ENCODE measurements at regions not wholly inside any gene's neighbourhood (a gene's known extent, or its start where the extent isn't known, plus 50 kb on each side); places are given as distances from the start of the nearest gene placed in this dataset.

DNA sequence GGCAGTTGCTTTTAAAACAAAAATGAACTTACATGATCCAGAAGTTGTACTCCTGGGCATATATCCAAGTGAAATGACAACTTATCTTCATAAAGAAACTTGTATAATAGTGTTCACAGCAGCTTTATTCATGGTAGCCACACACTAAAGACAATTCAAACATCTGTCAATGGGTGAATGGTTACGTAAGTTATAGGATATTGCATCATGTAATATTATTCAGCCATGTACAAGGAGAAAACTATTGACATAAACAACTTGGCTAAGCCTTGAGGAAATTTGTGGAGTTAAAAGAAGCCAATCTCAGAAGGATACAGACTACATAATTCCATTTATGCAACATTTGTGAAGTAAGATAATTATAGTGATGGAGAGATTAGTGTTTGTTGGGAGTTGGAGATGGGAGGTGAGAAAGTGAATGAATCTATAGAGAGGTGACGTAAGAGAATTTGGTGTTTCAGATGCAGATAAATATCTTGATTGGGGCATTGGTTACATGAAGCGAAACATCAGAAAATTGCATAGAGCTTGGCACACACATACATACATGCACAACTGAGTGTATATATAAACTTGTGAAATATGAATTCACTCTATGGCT lies 49.9 kb upstream of the GRIK1 start:
- TF ChIP-seq, protein P1, sequence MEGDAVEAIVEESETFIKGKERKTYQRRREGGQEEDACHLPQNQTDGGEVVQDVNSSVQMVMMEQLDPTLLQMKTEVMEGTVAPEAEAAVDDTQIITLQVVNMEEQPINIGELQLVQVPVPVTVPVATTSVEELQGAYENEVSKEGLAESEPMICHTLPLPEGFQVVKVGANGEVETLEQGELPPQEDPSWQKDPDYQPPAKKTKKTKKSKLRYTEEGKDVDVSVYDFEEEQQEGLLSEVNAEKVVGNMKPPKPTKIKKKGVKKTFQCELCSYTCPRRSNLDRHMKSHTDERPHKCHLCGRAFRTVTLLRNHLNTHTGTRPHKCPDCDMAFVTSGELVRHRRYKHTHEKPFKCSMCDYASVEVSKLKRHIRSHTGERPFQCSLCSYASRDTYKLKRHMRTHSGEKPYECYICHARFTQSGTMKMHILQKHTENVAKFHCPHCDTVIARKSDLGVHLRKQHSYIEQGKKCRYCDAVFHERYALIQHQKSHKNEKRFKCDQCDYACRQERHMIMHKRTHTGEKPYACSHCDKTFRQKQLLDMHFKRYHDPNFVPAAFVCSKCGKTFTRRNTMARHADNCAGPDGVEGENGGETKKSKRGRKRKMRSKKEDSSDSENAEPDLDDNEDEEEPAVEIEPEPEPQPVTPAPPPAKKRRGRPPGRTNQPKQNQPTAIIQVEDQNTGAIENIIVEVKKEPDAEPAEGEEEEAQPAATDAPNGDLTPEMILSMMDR (conservative IDR thresholded peaks at IDR 0.05; ENCODE audit: low read depth): no peak
- ChIA-PET POLR2A (ENCODE audit: low non-redundant PET) (no interaction called here), CTCF (no interaction called here)
- no peak for DNase-seq (ENCODE audit: low spot score)
- no peak overlapping the region for H3K27ac ChIP-seq

Measured in RWPE1 (cell line).